ENCODE measurements at regions not wholly inside any gene's neighbourhood (a gene's known extent, or its start where the extent isn't known, plus 50 kb on each side); places are given as distances from the start of the nearest gene placed in this dataset.

DNA sequence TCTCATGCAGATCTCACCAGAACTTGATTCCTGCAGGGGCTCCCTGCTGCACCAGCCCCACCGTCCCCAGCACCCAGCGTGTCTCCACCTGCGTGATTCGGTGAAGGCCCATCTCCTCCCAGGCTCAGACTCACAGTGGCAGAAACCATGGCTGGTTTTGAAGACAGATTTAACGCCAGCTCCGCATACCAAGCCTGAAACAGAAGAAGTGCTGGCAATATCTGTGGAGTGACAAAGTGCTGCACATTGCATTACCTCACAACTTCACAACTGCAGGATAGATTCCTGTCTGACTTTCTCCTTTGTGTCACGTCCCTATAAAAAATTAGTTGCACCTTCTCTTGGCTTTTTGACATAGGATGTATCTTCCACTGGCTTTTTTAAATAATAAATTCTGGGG, 120.7 kb downstream of the TTLL2 start:
- Mint-ChIP-seq H3K36me3 (no peaks in the 10 kb centered on the region), H3K4me1 (no peaks in the 10 kb centered on the region), H3K27ac (no peak overlapping the region), H3K4me3 (no peak overlapping the region), H3K27me3 (no peaks in the 10 kb centered on the region), H3K9me3 (no peaks in the 10 kb centered on the region)
- no peak for ATAC-seq

DNA sequence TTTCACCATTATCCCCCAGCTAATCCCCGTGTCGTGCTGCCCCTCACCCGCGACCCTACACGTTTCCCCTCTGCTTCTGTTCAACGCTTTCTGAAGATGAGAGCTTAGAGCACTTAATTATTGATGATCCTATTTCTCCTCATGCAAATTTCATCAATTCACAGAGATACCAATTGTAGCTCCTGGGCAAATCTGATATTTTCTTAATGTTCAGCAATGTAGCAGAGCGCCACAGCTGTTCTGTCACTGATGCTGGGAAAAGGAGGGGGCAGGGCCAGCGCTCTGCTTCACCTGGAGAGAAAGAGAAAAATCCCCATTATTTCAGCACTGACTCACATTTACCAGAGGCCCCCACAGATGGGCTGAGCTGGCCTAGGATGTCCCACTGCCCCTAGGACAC, 121.2 kb downstream of the TTLL2 start:
- no peaks in the 10 kb centered on the region for H3K36me3 Mint-ChIP-seq
- H3K9me3 Mint-ChIP-seq = no peaks in the 10 kb centered on the region
- H3K4me1 Mint-ChIP-seq = no peaks in the 10 kb centered on the region
- ATAC-seq = no peak
- H3K4me3 Mint-ChIP-seq = no peak overlapping the region
- H3K27me3 Mint-ChIP-seq = no peaks in the 10 kb centered on the region
- H3K27ac Mint-ChIP-seq = no peak overlapping the region

DNA sequence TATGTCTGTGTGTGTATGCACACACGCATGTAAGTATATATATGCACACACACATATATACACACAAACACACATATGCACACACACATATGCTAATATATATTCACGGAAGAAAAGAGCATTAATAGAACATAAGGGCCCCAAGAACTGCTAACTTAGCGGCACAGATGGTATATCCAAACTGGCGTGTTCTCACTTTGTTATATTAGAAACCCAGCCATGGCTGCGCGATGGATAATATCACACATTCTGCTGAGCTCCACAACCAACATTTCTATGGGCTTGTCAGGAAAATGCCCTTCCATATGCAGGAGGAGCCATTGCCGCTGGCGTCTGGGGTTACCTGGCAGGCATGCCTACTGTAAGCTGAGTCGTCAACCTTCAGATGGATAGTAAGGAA, 122.1 kb downstream of the TTLL2 start:
- Mint-ChIP-seq H3K4me1 (no peaks in the 10 kb centered on the region), H3K9me3 (no peaks in the 10 kb centered on the region), H3K4me3 (no peak overlapping the region), H3K27ac (no peak overlapping the region), H3K27me3 (no peaks in the 10 kb centered on the region), H3K36me3 (no peaks in the 10 kb centered on the region)
- ATAC-seq = no peak

DNA sequence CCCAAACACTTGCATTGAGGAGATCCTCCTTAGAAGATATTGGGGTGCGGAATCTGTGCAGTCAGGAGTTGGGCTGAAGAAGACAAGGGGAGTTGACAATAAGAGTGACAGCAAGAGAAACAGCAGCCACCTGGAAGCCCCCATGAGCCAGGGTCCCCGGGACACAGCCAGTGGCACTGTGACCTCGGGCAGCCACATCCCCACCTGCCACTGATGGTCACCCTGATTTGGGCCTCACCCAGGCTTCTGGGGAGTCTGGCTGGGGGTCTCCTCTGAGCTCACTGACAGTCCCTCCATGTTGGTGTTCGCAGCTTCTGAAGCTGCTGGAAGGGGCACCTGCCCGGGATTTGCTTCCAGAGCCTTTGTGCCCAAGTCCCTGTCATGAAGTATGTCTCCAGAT, 123.5 kb downstream of the TTLL2 start:
- Mint-ChIP-seq H3K36me3 (no peaks in the 10 kb centered on the region), H3K4me3 (no peak overlapping the region), H3K4me1 (no peaks in the 10 kb centered on the region), H3K9me3 (no peaks in the 10 kb centered on the region), H3K27ac (no peak overlapping the region), H3K27me3 (no peaks in the 10 kb centered on the region)
- no peak for ATAC-seq

DNA sequence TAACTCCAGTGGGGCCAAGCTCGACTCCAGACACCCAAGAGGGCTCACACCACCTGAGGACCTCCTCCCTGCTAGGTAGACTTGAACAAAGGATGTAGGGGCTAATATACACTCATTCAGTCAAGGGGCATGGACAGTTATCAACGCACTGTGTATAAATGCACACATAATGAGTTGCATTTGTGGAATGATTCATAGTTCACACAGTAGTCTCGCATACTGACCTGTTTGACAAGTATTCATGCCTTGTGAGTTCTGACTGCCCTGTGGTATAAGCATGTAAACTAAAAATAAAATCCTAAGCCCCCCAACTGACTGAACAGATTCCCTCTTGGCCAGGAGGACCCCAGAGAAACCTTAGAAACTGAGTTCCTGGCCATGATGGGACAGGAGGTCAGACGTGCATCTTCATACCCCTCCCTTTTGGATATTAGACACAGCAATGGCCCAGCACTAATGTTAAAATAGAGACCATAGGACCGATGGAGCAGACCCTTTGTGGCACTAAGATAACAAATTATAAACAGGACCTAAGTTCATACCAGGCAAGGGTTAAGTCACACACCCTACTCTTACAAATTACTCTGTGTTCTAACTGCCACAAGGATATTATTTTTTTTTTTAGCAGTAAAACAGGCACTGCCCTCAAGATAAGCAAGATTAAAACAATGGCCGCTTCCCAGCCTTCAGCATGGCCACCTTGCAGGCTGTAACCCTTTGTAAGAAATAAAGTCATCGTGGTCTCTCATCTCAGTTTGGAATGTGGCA, 124.4 kb downstream of the TTLL2 start:
- no peak overlapping the region for H3K4me3 Mint-ChIP-seq
- no peaks in the 10 kb centered on the region for H3K27me3 Mint-ChIP-seq
- no peaks in the 10 kb centered on the region for H3K9me3 Mint-ChIP-seq
- no peaks in the 10 kb centered on the region for H3K36me3 Mint-ChIP-seq
- no peak for ATAC-seq
- H3K27ac Mint-ChIP-seq = no peak overlapping the region
- H3K4me1 Mint-ChIP-seq = no peaks in the 10 kb centered on the region

DNA sequence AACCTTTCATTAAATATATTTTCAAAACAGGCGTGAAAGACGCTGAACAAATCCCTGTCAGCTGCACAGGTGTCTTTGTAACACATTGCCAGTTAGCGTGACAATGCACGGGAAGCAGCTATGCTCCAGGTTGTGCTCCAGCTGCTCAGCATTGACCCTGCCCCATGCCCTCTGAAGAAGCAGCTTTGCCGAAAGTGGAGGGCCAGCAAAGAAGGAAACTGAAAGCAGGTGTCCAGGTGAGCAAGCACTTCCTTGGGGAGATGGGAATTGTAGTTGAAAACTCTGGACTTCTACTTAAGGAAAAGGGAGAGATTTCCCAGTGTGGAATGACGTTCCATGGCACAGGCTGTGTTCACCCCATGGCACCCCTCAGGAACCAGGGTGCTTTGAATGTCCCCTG, 125.7 kb downstream of the TTLL2 start:
- Mint-ChIP-seq H3K4me3 (no peak overlapping the region), H3K4me1 (no peaks in the 10 kb centered on the region), H3K9me3 (no peaks in the 10 kb centered on the region), H3K27me3 (no peaks in the 10 kb centered on the region), H3K27ac (no peak overlapping the region), H3K36me3 (no peaks in the 10 kb centered on the region)
- ATAC-seq = no peak

DNA sequence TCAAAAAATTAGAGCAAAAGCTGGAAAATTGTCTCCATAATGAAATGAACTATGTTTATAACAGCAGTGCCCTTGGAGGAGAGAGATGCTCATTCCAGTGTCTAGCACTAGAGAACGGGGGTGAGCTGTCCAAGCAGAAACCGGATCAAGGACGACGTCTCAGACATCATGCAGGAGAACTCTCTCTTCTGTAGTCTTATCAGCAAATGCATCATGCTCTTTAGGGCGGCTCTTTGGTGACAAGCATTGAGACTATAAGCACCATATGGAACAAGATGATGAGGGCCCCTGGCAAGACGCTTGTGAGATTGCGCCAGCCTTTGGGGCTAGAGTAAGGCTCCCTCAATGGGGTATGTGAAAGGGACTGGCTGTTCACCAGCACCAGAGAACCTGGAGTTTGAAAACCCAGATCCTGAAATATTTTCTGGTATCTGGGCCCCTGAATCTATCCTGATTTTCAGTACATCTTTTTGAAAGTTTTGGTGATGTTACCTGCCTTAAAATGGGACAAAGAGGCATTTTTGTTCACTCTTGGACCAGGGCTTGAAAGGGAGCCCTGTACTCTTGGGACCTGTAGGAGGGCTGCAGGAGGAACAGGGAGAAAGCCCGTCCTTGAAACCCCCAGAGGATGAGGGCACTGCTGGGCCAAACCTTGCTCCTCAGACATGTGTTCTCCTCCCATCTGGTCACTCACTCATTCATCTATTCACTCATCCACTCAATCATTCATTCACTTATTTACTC, 127.6 kb downstream of the TTLL2 start:
- H3K9me3 Mint-ChIP-seq = no peaks in the 10 kb centered on the region
- no peak overlapping the region for H3K27ac Mint-ChIP-seq
- no peaks in the 10 kb centered on the region for H3K27me3 Mint-ChIP-seq
- no peak for ATAC-seq
- H3K4me3 Mint-ChIP-seq = no peak overlapping the region
- no peaks in the 10 kb centered on the region for H3K4me1 Mint-ChIP-seq
- no peaks in the 10 kb centered on the region for H3K36me3 Mint-ChIP-seq

DNA sequence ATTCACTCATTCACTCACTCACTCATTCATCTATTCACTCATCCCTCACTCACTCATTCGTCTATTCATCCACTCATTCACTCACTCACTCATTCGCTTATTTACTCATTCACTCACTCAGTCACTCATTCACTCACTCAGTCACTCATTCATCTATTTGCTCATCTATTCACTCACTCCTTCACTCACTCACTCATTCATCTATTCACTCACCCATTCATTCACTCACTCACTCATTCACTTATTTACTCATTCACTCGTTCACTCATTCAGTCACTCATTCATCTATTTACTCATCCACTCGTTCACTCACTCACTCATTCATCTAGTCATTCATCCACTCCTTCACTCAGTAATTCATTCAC, 128.2 kb downstream of the TTLL2 start:
- no peak overlapping the region for H3K4me3 Mint-ChIP-seq
- no peak for ATAC-seq
- no peaks in the 10 kb centered on the region for H3K36me3 Mint-ChIP-seq
- H3K4me1 Mint-ChIP-seq = no peaks in the 10 kb centered on the region
- no peak overlapping the region for H3K27ac Mint-ChIP-seq
- no peaks in the 10 kb centered on the region for H3K9me3 Mint-ChIP-seq
- H3K27me3 Mint-ChIP-seq = no peaks in the 10 kb centered on the region

DNA sequence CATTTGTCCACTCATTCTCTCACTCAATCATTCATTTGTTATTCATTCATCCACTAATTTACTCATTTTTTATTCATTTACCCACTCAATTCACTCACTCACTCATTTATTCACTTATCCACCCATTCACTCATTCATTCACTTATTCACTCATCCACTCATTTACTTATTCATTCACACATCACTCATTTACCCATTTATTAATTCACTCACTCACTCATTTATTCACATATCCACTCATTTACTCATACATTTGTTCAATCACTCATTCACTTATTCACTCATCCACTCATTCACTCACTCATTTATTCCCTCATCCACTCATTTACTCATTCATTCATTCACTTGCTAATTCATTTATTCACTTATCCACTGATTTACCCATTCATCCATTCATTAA, 129.1 kb downstream of the TTLL2 start:
- no peaks in the 10 kb centered on the region for H3K4me1 Mint-ChIP-seq
- H3K27me3 Mint-ChIP-seq = no peaks in the 10 kb centered on the region
- no peak for ATAC-seq
- no peaks in the 10 kb centered on the region for H3K36me3 Mint-ChIP-seq
- H3K27ac Mint-ChIP-seq = no peak overlapping the region
- no peak overlapping the region for H3K4me3 Mint-ChIP-seq
- H3K9me3 Mint-ChIP-seq = no peaks in the 10 kb centered on the region

DNA sequence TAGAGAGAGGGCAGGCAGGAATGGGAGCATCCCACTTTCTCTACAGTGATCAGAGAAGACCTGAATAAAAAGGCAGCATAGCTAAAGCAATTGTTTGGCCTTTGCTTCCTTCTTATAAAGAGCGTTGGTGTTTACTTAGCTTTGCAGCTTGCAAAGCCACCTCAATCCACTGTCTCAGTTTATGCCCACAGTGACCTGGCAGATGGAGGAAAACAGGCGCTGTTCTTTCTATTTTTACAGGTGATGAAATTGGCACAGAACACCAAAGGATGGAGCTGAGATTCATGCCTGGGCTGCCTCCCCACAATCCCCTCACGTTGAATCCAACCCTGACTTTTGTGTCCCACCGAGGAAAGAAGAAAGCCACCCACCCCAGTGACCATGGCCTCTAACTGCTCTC, 130.5 kb downstream of the TTLL2 start:
- Mint-ChIP-seq H3K27ac (no peak overlapping the region), H3K4me3 (no peak overlapping the region), H3K36me3 (no peaks in the 10 kb centered on the region), H3K4me1 (no peaks in the 10 kb centered on the region), H3K27me3 (peaks cover 9% of the 10 kb centered on the region), H3K9me3 (no peaks in the 10 kb centered on the region)
- no peak for ATAC-seq

DNA sequence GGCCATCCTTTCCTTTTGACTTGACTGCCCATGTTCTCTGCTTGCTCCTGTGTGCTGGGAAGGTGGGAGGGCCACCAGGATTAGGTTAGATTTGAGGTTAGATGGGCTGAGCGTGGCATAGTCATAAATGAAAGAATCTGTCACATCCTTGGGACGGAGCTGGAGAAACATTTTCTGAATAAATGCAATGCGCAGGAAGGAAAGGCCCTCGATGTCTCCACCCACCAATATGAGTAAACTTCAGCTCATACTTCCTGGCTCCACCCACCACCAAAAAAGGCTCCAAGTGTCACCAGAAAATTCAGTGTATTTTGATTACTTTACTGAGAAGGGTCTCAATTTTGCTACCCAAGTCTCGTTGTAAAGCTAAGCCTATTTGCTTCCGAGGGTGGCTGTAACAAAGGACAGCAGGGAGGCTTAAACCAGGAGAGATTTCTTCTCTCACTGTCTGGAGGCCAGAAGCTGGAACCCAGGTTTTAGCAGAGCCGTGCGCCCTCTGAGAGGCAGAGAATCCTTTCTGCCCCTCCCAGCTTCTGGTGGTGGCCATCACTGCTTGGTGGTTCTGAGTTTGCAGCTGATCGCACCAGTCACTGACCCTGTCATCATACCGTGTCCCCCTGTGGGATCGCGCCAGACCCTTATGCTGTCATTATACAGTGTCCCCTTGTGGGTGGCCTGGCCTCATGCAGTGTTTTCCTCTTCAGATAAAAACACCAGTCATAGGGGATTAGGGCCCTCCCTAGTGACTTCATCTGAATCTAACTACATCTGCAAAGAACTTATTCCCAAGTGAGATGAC, 137.8 kb downstream of the TTLL2 start:
- no peak overlapping the region for H3K4me3 Mint-ChIP-seq
- peaks cover 22% of the 10 kb centered on the region for H3K27me3 Mint-ChIP-seq
- ATAC-seq = no peak
- H3K4me1 Mint-ChIP-seq = no peaks in the 10 kb centered on the region
- H3K9me3 Mint-ChIP-seq = no peaks in the 10 kb centered on the region
- H3K27ac Mint-ChIP-seq = no peak overlapping the region
- no peaks in the 10 kb centered on the region for H3K36me3 Mint-ChIP-seq

DNA sequence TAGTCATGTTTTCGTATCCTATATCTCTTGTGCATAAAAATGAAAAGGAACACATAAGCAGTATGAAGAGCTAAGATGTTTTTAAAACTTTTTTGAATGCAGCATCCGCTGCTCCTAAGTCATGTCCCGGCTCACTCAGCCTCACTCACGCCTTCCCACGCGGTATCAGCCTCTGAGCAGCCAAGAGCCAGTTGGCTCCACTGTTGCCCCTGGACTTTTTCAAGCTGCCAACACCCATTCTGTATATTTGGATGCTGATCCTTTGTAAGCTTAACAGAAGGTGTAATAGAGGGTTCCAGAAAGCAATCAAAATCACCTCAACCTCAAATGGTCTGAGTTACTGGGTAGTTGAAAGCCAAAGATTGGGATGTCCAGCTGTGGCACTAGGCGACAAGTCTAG, 139.3 kb downstream of the TTLL2 start:
- Mint-ChIP-seq H3K9me3 (no peaks in the 10 kb centered on the region), H3K4me3 (no peak overlapping the region), H3K27ac (no peak overlapping the region), H3K36me3 (no peaks in the 10 kb centered on the region), H3K27me3 (peaks cover 26% of the 10 kb centered on the region), H3K4me1 (no peaks in the 10 kb centered on the region)
- ATAC-seq = no peak

DNA sequence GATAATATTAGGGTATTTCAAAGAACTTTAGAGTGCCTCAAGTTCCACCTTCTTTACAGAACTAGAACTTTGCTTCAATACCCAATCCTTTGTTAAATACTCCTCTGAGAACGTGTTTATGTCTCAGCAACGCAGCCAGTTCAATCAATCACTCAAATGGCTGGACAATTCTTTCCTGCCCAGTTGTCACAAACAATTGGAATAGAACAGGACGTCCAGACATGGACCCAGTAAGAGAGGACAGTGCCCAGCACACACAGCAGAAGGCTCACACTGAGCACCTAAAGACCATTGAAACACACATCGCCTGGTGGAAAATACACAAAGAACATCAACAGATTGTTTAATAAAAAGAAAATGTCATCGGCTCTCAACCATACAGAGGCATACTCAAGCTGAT, 140.6 kb downstream of the TTLL2 start:
- Mint-ChIP-seq H3K9me3 (no peaks in the 10 kb centered on the region), H3K36me3 (no peaks in the 10 kb centered on the region), H3K27me3 (peaks cover 24% of the 10 kb centered on the region), H3K27ac (no peak overlapping the region), H3K4me1 (no peaks in the 10 kb centered on the region), H3K4me3 (no peak overlapping the region)
- ATAC-seq = no peak

DNA sequence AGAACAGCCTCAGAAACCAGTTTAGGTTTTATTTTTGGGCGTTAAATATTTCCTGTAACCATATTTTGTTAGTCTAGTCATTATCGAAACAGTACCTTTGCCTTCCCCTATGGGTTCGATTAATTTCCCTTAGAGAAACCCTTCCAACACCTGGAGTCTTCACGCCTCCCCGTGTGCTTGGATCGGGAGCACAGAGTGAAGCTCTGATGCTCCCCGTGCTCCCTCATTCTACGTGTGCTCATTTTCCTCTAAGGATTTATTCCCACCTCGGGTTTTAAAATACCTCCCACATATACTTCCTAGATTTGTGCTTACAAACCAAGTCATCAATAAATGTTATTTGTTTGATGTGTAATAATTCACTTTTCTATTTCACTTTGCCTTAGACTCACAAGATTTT, 142.4 kb downstream of the TTLL2 start:
- H3K4me1 Mint-ChIP-seq = no peaks in the 10 kb centered on the region
- no peaks in the 10 kb centered on the region for H3K9me3 Mint-ChIP-seq
- H3K36me3 Mint-ChIP-seq = no peaks in the 10 kb centered on the region
- peaks cover 13% of the 10 kb centered on the region for H3K27me3 Mint-ChIP-seq
- H3K27ac Mint-ChIP-seq = no peak overlapping the region
- no peak overlapping the region for H3K4me3 Mint-ChIP-seq
- ATAC-seq = no peak

DNA sequence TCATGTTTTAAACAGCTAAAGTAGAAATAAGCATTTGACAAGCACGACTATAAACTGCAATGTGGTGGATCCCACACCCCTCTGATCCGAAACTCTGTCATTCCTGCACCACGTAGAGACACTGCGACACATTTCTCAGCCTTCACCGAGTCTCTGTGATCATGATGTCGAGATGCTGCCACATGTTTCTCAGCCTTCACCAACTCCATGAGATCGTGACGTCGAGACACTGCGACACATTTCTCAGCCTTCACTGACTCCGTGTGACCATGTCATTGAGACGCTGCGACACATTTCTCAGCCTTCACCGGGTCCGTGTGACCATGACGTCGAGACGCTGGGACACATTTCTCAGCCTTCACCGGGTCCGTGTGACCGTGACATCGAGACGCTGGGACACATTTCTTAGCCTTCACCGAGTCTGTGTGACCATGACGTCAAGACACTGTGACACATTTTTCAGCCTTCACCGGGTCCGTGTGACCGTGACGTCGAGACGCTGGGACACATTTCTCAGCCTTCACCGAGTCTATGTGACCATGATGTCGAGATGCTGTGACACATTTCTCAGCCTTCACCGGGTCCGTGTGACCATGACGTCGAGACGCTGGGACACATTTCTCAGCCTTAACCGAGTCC, 143.0 kb downstream of the TTLL2 start:
- Mint-ChIP-seq H3K36me3 (no peaks in the 10 kb centered on the region), H3K27me3 (peaks cover 13% of the 10 kb centered on the region), H3K27ac (no peak overlapping the region), H3K4me3 (no peak overlapping the region), H3K4me1 (no peaks in the 10 kb centered on the region), H3K9me3 (no peaks in the 10 kb centered on the region)
- ATAC-seq = no peak

Measured in stimulated activated memory B cell treated with anti-CD40 and anti-IgM and Interleukin-4, amounts not matched to agents 10 μg/mL and 1 μg/mL and 100 μg/mL, for 72 hours (primary cell).